ENCODE measurements at regions not wholly inside any gene's neighbourhood (a gene's known extent, or its start where the extent isn't known, plus 50 kb on each side); places are given as distances from the start of the nearest gene placed in this dataset.
"Not testable (repeated sequence)": the region's sequence is repeated elsewhere in the genome, so short reads cannot be mapped to it uniquely, and the experiment has no call there.

GRCh38 chr3:160091441-160091840, 102.8 kb downstream of the IL12A start:
- in situ Hi-C loops (cut with MboI; ENCODE audit: low pct_unique_long_range_greater_than_20kb, low sequenced_read_pairs): no loop called here

GRCh38 chr3:160092760-160093159, 104.1 kb downstream of the IL12A start:
- DNase-seq: no peak
- in situ Hi-C loops (cut with MboI; ENCODE audit: low pct_unique_long_range_greater_than_20kb, low sequenced_read_pairs): no loop called here

More at GRCh38 chr3:160091441-160091840, 102.8 kb downstream of the IL12A start:
- no peak for DNase-seq

- DNase-seq: no peak
- in situ Hi-C loops (cut with MboI; ENCODE audit: low pct_unique_long_range_greater_than_20kb, low sequenced_read_pairs): no loop called here
Measured at GRCh38 chr3:160094562-160094961, 105.9 kb downstream of the IL12A start.

GRCh38 chr3:160097478-160097877, 108.8 kb downstream of the IL12A start:
- DNase-seq: no peak
- in situ Hi-C loops (cut with MboI; ENCODE audit: low pct_unique_long_range_greater_than_20kb, low sequenced_read_pairs): no loop called here

GRCh38 chr3:160098261-160098908, 109.8 kb downstream of the IL12A start:
- in situ Hi-C loops (cut with MboI; ENCODE audit: low pct_unique_long_range_greater_than_20kb, low sequenced_read_pairs): no loop called here

GRCh38 chr3:160098926-160099626, 110.4 kb downstream of the IL12A start:
- DNase-seq: no peak
- in situ Hi-C loops (cut with MboI; ENCODE audit: low pct_unique_long_range_greater_than_20kb, low sequenced_read_pairs): no loop called here

More at GRCh38 chr3:160098261-160098908, 109.8 kb downstream of the IL12A start:
- no peak for DNase-seq

- in situ Hi-C loops (cut with MboI; ENCODE audit: low pct_unique_long_range_greater_than_20kb, low sequenced_read_pairs): no loop called here
- DNase-seq: no peak
Measured at GRCh38 chr3:160099834-160100233, 111.2 kb downstream of the IL12A start.

GRCh38 chr3:160100610-160101009, 112.0 kb downstream of the IL12A start:
- DNase-seq: no peak
- in situ Hi-C loops (cut with MboI; ENCODE audit: low pct_unique_long_range_greater_than_20kb, low sequenced_read_pairs): no loop called here

- DNase-seq; in situ Hi-C loops (cut with MboI; ENCODE audit: low pct_unique_long_range_greater_than_20kb, low sequenced_read_pairs): not testable (repeated sequence)
Measured at GRCh38 chr3:160102001-160102400, 113.4 kb downstream of the IL12A start.

- in situ Hi-C loops (cut with MboI; ENCODE audit: low pct_unique_long_range_greater_than_20kb, low sequenced_read_pairs): no loop called here
- DNase-seq: no peak
Measured at GRCh38 chr3:160103397-160103796, 114.8 kb downstream of the IL12A start.

GRCh38 chr3:160105907-160106584, 117.4 kb downstream of the IL12A start:
- peak; percentile 80 for DNase-seq
- in situ Hi-C loops (cut with MboI; ENCODE audit: low pct_unique_long_range_greater_than_20kb, low sequenced_read_pairs): no loop called here

- in situ Hi-C loops (cut with MboI; ENCODE audit: low pct_unique_long_range_greater_than_20kb, low sequenced_read_pairs): no loop called here
- DNase-seq: peak; percentile 51
Measured at GRCh38 chr3:160106905-160107861, 118.0 kb upstream of the C3orf80 start.

GRCh38 chr3:160108362-160108761, 116.9 kb upstream of the C3orf80 start:
- in situ Hi-C loops (cut with MboI; ENCODE audit: low pct_unique_long_range_greater_than_20kb, low sequenced_read_pairs): no loop called here
- DNase-seq: peak; percentile 56

- DNase-seq: no peak
- in situ Hi-C loops (cut with MboI; ENCODE audit: low pct_unique_long_range_greater_than_20kb, low sequenced_read_pairs): no loop called here
Measured at GRCh38 chr3:160112481-160112880, 112.7 kb upstream of the C3orf80 start.

GRCh38 chr3:160112996-160113395, 112.2 kb upstream of the C3orf80 start:
- no peak for DNase-seq
- in situ Hi-C loops (cut with MboI; ENCODE audit: low pct_unique_long_range_greater_than_20kb, low sequenced_read_pairs): no loop called here

GRCh38 chr3:160114355-160114995, 110.7 kb upstream of the C3orf80 start:
- in situ Hi-C loops (cut with MboI; ENCODE audit: low pct_unique_long_range_greater_than_20kb, low sequenced_read_pairs): no loop called here
- no peak for DNase-seq

- in situ Hi-C loops (cut with MboI; ENCODE audit: low pct_unique_long_range_greater_than_20kb, low sequenced_read_pairs): no loop called here
- DNase-seq: no peak
Measured at GRCh38 chr3:160115387-160115786, 109.8 kb upstream of the C3orf80 start.

GRCh38 chr3:160124224-160124623, 101.0 kb upstream of the C3orf80 start:
- in situ Hi-C loops (cut with MboI; ENCODE audit: low pct_unique_long_range_greater_than_20kb, low sequenced_read_pairs): no loop called here
- DNase-seq: no peak

GRCh38 chr3:160125258-160125657, 100.0 kb upstream of the C3orf80 start:
- in situ Hi-C loops (cut with MboI; ENCODE audit: low pct_unique_long_range_greater_than_20kb, low sequenced_read_pairs): no loop called here

More at GRCh38 chr3:160125258-160125657, 100.0 kb upstream of the C3orf80 start:
- no peak for DNase-seq

Data from KBM-7 (cell line).